Thoracic aorta (tissue), 2 donors: ENCODE measurements at regions not wholly inside any gene's neighbourhood (a gene's known extent, or its start where the extent isn't known, plus 50 kb on each side); places are given as distances from the start of the nearest gene placed in this dataset.

ENCODE experiments used
- ATAC-seq: fragments of 150-250 bp; one replicate; pipeline ENCODE4 v1.8.0; 2017; ENCODE audit warnings: low read depth; ENCODE audit not compliant: insufficient number of reproducible peaks, low FRiP score
- DNase-seq: peaks from one replicate; pipeline ENCODE4 v3.0.0-alpha.2; 2020; ENCODE audit warnings: low spot score
- H3K27ac ChIP-seq, 2 donors: fragments of 200-600 bp; sonication (generic); 1 replicate in 1 of 2; 2 replicates in 1 of 2; pipeline ENCODE4 v1.5.1; 2016; ENCODE audit warnings: mild to moderate bottlenecking in 2 of 2, moderate library complexity in 2 of 2
- H3K27me3 ChIP-seq: fragments of 200-600 bp; sonication (generic); replicated peaks from 2 replicates; pipeline ENCODE4 v1.6.0; 2016; ENCODE audit warnings: mild to moderate bottlenecking; ENCODE audit not compliant: insufficient read depth
- H3K36me3 ChIP-seq: fragments of 200-600 bp; sonication (generic); one replicate; pipeline ENCODE4 v1.5.1; 2016
- H3K4me1 ChIP-seq, 2 donors: fragments of 200-600 bp; sonication (generic); 1 replicate in 1 of 2; 2 replicates in 1 of 2; pipeline versions ENCODE4 v1.5.1 to v1.6.0; 2016; ENCODE audit warnings: low read depth in 2 of 2, mild to moderate bottlenecking in 1 of 2; ENCODE audit not compliant: control insufficient read depth in 1 of 2
- H3K4me3 ChIP-seq: fragments of 200-600 bp; sonication (generic); 2 replicates; pipeline ENCODE4 v1.5.1; 2016; ENCODE audit warnings: mild to moderate bottlenecking
- H3K9me3 ChIP-seq: fragments of 200-600 bp; sonication (generic); 2 replicates; pipeline ENCODE4 v1.5.1; 2016
- TF ChIP-seq, protein P1 (sequence below): fragments of 200-600 bp; sonication (generic); IDR thresholded peaks from one replicate; pipeline ENCODE4 v1.5.1; 2019; ENCODE audit warnings: antibody characterized with exemption

DNA sequence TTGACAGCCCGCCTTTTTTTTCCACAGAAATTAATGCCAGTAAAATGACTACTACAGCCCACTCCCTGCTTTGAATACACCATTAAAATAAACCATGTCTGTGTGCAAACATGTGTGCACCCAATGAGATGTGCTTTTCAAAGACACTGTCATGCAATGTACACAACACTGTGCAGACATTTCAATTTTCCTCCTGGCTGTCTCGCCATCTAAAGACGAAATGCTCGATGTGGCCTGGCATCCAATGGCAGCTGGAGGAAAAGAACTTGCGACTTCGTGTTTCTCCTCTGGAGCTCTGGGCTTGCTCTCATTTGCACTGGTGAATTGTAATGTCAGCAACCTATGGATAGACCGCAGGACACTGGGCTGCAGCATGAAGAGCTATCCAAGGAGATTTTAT is 147.0 kb upstream of the NAV2 start:
- H3K27ac ChIP-seq = peak overlapping the region in 1 of 2 donors; percentile 79
- peaks cover 6 to 38% of the 10 kb centered on the region in 2 donors for H3K4me1 ChIP-seq
- no peaks in the 10 kb centered on the region for H3K36me3 ChIP-seq
- ATAC-seq = no peak
- no peak overlapping the region for H3K4me3 ChIP-seq
- TF ChIP-seq, protein P1, sequence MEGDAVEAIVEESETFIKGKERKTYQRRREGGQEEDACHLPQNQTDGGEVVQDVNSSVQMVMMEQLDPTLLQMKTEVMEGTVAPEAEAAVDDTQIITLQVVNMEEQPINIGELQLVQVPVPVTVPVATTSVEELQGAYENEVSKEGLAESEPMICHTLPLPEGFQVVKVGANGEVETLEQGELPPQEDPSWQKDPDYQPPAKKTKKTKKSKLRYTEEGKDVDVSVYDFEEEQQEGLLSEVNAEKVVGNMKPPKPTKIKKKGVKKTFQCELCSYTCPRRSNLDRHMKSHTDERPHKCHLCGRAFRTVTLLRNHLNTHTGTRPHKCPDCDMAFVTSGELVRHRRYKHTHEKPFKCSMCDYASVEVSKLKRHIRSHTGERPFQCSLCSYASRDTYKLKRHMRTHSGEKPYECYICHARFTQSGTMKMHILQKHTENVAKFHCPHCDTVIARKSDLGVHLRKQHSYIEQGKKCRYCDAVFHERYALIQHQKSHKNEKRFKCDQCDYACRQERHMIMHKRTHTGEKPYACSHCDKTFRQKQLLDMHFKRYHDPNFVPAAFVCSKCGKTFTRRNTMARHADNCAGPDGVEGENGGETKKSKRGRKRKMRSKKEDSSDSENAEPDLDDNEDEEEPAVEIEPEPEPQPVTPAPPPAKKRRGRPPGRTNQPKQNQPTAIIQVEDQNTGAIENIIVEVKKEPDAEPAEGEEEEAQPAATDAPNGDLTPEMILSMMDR = no peak
- H3K27me3 ChIP-seq = no peaks in the 10 kb centered on the region
- no peaks in the 10 kb centered on the region for H3K9me3 ChIP-seq
- no peak for DNase-seq

DNA sequence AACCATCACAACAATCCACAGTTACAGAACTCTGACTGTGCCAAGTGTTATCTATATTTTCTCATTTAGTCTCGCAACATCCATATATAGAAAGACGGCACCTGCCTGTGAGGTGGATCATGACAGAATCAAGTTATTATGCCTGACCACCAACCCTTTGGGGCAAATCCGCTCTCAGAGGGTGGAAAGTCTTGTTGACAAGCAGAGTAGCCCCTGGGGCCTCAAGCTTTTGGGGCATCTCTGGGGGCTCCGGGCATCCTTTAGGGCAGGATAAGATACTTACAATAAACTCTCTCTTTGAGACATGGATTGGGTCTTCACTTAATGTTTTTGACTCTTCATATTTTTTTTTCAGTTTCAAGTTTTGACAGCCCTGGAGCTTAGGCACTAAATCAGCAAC is 150.5 kb upstream of the NAV2 start:
- Histone ChIP-seq H3K27me3 (no peaks in the 10 kb centered on the region), H3K27ac (no peak overlapping the region), H3K36me3 (no peaks in the 10 kb centered on the region), H3K4me3 (no peak overlapping the region), H3K9me3 (no peaks in the 10 kb centered on the region), H3K4me1 (peaks cover 3 to 32% of the 10 kb centered on the region in 2 donors)
- ATAC-seq = no peak
- TF ChIP-seq, protein P1 = no peak
- no peak for DNase-seq

DNA sequence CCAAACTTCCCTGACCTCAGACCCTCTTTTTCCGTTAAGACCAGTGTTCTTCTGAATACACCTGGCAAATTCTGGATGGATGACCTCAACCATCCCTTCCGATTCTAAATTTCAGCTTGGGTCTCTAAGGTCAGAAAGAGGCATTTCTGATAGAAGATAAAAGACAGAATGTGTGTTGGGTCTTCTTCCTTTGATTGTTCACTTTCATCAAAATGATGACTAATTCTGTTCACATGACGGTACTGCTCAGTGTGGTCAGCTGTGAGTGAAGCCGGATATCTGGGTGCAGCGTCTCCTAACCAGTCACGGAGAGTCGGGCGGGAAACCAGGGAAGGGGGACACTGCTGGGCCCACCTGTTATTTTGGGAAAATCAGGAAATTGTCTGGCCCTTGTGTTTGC is 151.6 kb upstream of the NAV2 start:
- no peaks in the 10 kb centered on the region for H3K27me3 ChIP-seq
- H3K36me3 ChIP-seq = no peaks in the 10 kb centered on the region
- H3K4me1 ChIP-seq = peaks cover 3 to 21% of the 10 kb centered on the region in 2 donors
- no peaks in the 10 kb centered on the region for H3K9me3 ChIP-seq
- DNase-seq = no peak
- no peak overlapping the region for H3K4me3 ChIP-seq
- no peak for ATAC-seq
- TF ChIP-seq, protein P1 = no peak
- H3K27ac ChIP-seq = no peak overlapping the region

DNA sequence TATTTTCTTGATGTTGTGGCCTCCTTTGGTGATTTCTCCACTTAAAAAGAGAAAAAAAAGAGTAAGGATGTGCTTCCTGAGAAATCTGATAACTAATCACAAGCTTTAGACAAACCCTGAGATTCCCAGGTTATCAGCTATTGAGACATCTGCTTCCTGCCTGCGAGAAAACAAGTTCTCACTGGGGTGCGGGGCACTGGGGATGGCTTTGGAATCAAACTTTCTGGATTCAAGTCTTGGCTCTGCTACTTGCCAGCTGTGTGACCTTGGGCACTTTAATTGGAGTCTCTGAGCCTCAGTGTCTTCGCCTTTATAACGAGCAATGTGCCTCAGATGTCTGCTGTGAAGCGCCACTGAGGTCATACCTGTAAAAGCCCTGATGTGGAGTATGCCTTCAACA is 152.5 kb upstream of the NAV2 start:
- Histone ChIP-seq H3K9me3 (no peaks in the 10 kb centered on the region), H3K4me1 (peaks cover 3 to 15% of the 10 kb centered on the region in 2 donors), H3K36me3 (no peaks in the 10 kb centered on the region), H3K27ac (no peak overlapping the region), H3K27me3 (no peaks in the 10 kb centered on the region), H3K4me3 (no peak overlapping the region)
- ATAC-seq = no peak
- TF ChIP-seq, protein P1 = no peak
- DNase-seq = no peak

DNA sequence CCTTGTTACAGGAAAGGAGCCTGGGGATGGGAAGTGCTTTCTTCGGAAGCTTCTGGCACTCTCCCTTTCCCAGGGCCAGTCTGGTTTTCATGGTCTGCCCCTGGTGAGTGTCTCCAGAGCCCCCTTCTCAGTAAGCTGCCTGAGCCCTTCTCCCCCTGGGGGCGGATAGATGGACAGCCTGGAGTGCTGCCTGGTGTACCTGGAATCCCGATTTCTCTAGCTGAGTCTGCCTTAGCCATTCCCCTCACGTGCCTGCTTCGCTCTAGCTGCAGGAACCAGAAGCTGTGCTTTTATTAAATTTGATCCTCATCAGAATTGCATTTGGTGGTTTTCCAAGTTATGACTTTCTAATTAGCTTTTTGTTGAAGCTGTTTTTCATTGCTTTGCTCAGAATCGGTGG is 152.9 kb upstream of the NAV2 start:
- Histone ChIP-seq H3K4me1 (peaks cover 3 to 11% of the 10 kb centered on the region in 2 donors), H3K36me3 (no peaks in the 10 kb centered on the region), H3K27me3 (no peaks in the 10 kb centered on the region), H3K4me3 (no peak overlapping the region), H3K27ac (no peak overlapping the region), H3K9me3 (no peaks in the 10 kb centered on the region)
- TF ChIP-seq, protein P1 = no peak
- DNase-seq (no peak), ATAC-seq (no peak)
